Astrocyte (in vitro differentiated cells and primary cell): ENCODE measurements at regions not wholly inside any gene's neighbourhood (a gene's known extent, or its start where the extent isn't known, plus 50 kb on each side); places are given as distances from the start of the nearest gene placed in this dataset.

Experiments used
- DNase-seq: peaks from one replicate; pipeline ENCODE4 v3.0.0-alpha.2; 2010; ENCODE audit warnings: low read depth
- FAIRE-seq: peaks from 2 replicates; lab custom pipeline; 2011; peaks lifted over from hg19 to GRCh38; lab: Jason Lieb, UNC
- H2AFZ ChIP-seq: 2 replicates; pipeline ENCODE4 v1.6.0; 2012; ENCODE audit warnings: low read depth, low read length, inconsistent platforms
- H3K27ac ChIP-seq: 2 replicates; pipeline ENCODE4 v1.5.1; 2011; ENCODE audit warnings: low read depth, low read length, inconsistent platforms
- H3K27me3 ChIP-seq: 2 replicates; pipeline ENCODE4 v1.6.0; 2011; ENCODE audit warnings: low read length, inconsistent platforms; ENCODE audit not compliant: insufficient read depth
- H3K36me3 ChIP-seq: 2 replicates; pipeline ENCODE4 v1.5.1; 2011; ENCODE audit warnings: low read length, inconsistent platforms; ENCODE audit not compliant: insufficient read depth
- H3K4me1 ChIP-seq: 2 replicates; pipeline ENCODE4 v1.5.1; 2011; ENCODE audit warnings: low read length, inconsistent platforms; ENCODE audit not compliant: insufficient read depth
- H3K4me2 ChIP-seq: 2 replicates; pipeline ENCODE4 v1.6.0; 2012; ENCODE audit warnings: low read length, inconsistent platforms
- H3K4me3 ChIP-seq: 2 replicates; pipeline ENCODE4 v1.5.1; 2011; ENCODE audit warnings: low read depth, mild to moderate bottlenecking, low read length, inconsistent platforms; ENCODE audit not compliant: insufficient read depth
- H3K79me2 ChIP-seq: 2 replicates; pipeline ENCODE4 v1.6.0; 2012; ENCODE audit warnings: mild to moderate bottlenecking, low read length, inconsistent platforms; ENCODE audit not compliant: insufficient read depth
- H3K9ac ChIP-seq: 2 replicates; pipeline ENCODE4 v1.6.0; 2012; ENCODE audit warnings: mild to moderate bottlenecking, low read length, inconsistent platforms
- H3K9me3 ChIP-seq: 2 replicates; pipeline ENCODE4 v1.5.1; 2012; ENCODE audit warnings: low read depth, mild to moderate bottlenecking, low read length, inconsistent platforms; ENCODE audit not compliant: insufficient read depth
- H4K20me1 ChIP-seq: 2 replicates; pipeline ENCODE4 v1.6.0; 2012; ENCODE audit warnings: low read length, inconsistent platforms; ENCODE audit not compliant: insufficient read depth
- H3K27ac Mint-ChIP-seq: one replicate; pipeline ENCODE4 v1.8.0; 2021; ENCODE audit warnings: mild to moderate bottlenecking, mixed read lengths; ENCODE audit not compliant: unreplicated experiment
- H3K27me3 Mint-ChIP-seq: one replicate; pipeline ENCODE4 v1.8.0; 2021; ENCODE audit warnings: low read depth, mixed read lengths; ENCODE audit not compliant: unreplicated experiment
- H3K36me3 Mint-ChIP-seq: one replicate; pipeline ENCODE4 v1.8.0; 2021; ENCODE audit warnings: low read depth, mixed read lengths; ENCODE audit not compliant: unreplicated experiment
- H3K4me1 Mint-ChIP-seq: one replicate; pipeline ENCODE4 v1.8.0; 2021; ENCODE audit warnings: low read depth, mixed read lengths; ENCODE audit not compliant: unreplicated experiment
- H3K4me3 Mint-ChIP-seq: one replicate; pipeline ENCODE4 v1.8.0; 2021; ENCODE audit warnings: mild to moderate bottlenecking, moderate library complexity, mixed read lengths; ENCODE audit not compliant: unreplicated experiment
- H3K9me3 Mint-ChIP-seq: one replicate; pipeline ENCODE4 v1.8.0; 2021; ENCODE audit warnings: mild to moderate bottlenecking, mixed read lengths; ENCODE audit not compliant: unreplicated experiment
- EZH2 ChIP-seq: IDR thresholded peaks from 2 replicates; pipeline ENCODE4 v1.6.1; 2012; ENCODE audit warnings: mild to moderate bottlenecking, low read length, inconsistent platforms; ENCODE audit not compliant: insufficient read depth
- TF ChIP-seq, protein P1 (sequence below): IDR thresholded peaks from 2 replicates; pipeline ENCODE4 v1.5.1; 2011; ENCODE audit warnings: low read depth, mild to moderate bottlenecking, inconsistent platforms, low read length, moderate library complexity; ENCODE audit not compliant: insufficient read depth

DNA sequence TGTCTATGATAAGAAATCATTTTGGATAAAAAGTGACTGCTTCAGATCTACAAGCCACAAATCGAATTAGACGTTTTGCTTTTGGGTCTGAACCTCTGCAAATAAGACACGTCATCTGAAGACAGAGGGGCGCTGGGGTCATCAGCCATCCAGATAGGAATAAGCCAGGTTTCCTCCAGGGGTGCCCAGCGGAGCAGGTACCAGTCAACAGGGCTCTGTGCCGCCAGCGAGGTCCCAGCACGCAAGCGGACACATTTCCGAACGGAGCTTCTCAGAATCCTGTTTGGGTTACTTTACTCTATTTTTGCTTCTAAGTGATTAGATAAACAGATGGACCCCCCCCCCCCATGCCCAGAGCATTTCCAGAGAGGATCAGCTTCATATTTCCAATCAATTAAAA is 873.8 kb downstream of the BRD1 start:
- DNase-seq (no peak), FAIRE-seq (no peak)
- Histone ChIP-seq H3K9me3 (peaks cover 10% of the 10 kb centered on the region), H3K36me3 (no peaks in the 10 kb centered on the region), H3K79me2 (no peaks in the 10 kb centered on the region), H3K4me2 (no peak overlapping the region), H3K27ac (no peak overlapping the region), H3K27me3 (no peaks in the 10 kb centered on the region), H3K4me3 (no peak overlapping the region), H3K9ac (no peak overlapping the region), H2AFZ (no peak overlapping the region), H3K4me1 (no peaks in the 10 kb centered on the region), H4K20me1 (no peaks in the 10 kb centered on the region)
- Mint-ChIP-seq H3K36me3 (peaks cover 2% of the 10 kb centered on the region), H3K9me3 (no peaks in the 10 kb centered on the region), H3K4me1 (peaks cover 13% of the 10 kb centered on the region), H3K27me3 (peaks cover 38% of the 10 kb centered on the region), H3K4me3 (no peak overlapping the region), H3K27ac (no peak overlapping the region)
- TF ChIP-seq, protein P1, sequence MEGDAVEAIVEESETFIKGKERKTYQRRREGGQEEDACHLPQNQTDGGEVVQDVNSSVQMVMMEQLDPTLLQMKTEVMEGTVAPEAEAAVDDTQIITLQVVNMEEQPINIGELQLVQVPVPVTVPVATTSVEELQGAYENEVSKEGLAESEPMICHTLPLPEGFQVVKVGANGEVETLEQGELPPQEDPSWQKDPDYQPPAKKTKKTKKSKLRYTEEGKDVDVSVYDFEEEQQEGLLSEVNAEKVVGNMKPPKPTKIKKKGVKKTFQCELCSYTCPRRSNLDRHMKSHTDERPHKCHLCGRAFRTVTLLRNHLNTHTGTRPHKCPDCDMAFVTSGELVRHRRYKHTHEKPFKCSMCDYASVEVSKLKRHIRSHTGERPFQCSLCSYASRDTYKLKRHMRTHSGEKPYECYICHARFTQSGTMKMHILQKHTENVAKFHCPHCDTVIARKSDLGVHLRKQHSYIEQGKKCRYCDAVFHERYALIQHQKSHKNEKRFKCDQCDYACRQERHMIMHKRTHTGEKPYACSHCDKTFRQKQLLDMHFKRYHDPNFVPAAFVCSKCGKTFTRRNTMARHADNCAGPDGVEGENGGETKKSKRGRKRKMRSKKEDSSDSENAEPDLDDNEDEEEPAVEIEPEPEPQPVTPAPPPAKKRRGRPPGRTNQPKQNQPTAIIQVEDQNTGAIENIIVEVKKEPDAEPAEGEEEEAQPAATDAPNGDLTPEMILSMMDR: no peak
- no peak for TF ChIP-seq EZH2

DNA sequence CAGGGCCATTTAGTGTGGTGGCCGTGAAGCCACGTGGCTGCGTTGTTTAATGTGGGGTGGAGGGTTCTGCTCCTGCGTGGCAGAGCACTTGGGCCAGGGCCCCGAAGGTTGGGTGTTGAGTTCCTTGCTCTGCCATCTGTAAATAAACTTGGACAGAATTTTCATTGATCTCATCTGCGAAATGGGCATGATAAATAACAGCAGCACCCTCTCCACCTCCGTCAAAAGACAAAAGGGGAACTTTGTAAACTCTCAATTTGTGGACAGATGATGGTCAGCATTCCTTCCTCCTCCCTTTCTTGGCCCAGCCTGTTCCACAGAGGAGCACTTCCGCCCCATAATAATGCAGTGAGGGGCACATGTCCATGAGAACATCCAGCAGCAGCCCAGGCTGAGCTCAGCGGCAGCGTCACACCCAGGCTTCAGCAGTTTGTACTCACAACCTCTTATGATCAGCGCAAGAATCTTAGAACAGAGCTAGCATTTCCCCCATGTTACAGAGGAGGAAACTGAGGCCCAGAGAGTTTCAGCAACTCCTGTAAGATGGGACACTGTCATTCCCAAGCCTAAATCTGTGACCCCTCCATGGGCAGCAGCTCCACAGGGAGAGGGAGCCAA is 874.5 kb downstream of the BRD1 start:
- H3K4me1 Mint-ChIP-seq: peaks cover 13% of the 10 kb centered on the region
- Histone ChIP-seq H4K20me1 (no peaks in the 10 kb centered on the region), H2AFZ (no peak overlapping the region), H3K4me1 (no peaks in the 10 kb centered on the region), H3K9me3 (peaks cover 10% of the 10 kb centered on the region), H3K79me2 (no peaks in the 10 kb centered on the region), H3K27ac (no peak overlapping the region), H3K27me3 (no peaks in the 10 kb centered on the region), H3K4me2 (no peak overlapping the region), H3K9ac (no peak overlapping the region), H3K4me3 (no peak overlapping the region), H3K36me3 (no peaks in the 10 kb centered on the region)
- FAIRE-seq (no peak), DNase-seq (no peak)
- H3K27ac Mint-ChIP-seq: no peak overlapping the region
- H3K36me3 Mint-ChIP-seq: peaks cover 2% of the 10 kb centered on the region
- H3K27me3 Mint-ChIP-seq: peaks cover 38% of the 10 kb centered on the region
- TF ChIP-seq, protein P1: no peak
- no peak for TF ChIP-seq EZH2
- no peak overlapping the region for H3K4me3 Mint-ChIP-seq
- H3K9me3 Mint-ChIP-seq: no peaks in the 10 kb centered on the region
